ENCODE measurements at regions not wholly inside any gene's neighbourhood (a gene's known extent, or its start where the extent isn't known, plus 50 kb on each side); places are given as distances from the start of the nearest gene placed in this dataset.

DNA sequence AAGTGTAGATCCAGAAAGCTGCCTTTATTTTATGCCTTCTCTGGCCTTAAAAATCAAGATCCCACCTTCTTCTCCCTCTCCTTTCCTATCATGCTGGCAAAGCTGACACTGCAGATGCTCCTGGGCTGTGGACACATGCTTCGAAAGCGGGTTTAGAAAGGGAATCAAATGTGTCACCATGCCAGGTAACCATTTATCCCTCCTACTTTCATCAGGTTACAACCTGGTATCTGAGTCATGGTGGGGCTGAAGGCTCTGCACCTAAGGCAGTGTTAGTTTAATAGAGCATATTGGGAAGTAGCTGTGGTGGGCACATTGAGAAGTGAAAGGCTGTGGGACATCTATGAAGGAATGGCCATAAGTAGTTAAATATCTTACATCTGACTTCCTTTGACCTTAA lies 69.8 kb downstream of the GJA1 start:
- TF ChIP-seq, protein P1, sequence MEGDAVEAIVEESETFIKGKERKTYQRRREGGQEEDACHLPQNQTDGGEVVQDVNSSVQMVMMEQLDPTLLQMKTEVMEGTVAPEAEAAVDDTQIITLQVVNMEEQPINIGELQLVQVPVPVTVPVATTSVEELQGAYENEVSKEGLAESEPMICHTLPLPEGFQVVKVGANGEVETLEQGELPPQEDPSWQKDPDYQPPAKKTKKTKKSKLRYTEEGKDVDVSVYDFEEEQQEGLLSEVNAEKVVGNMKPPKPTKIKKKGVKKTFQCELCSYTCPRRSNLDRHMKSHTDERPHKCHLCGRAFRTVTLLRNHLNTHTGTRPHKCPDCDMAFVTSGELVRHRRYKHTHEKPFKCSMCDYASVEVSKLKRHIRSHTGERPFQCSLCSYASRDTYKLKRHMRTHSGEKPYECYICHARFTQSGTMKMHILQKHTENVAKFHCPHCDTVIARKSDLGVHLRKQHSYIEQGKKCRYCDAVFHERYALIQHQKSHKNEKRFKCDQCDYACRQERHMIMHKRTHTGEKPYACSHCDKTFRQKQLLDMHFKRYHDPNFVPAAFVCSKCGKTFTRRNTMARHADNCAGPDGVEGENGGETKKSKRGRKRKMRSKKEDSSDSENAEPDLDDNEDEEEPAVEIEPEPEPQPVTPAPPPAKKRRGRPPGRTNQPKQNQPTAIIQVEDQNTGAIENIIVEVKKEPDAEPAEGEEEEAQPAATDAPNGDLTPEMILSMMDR (IDR thresholded peaks at IDR 0.05), result no peak
- TF ChIP-seq EZH2 (IDR thresholded peaks at IDR 0.05) (no peak), EZH2phosphoT487 (IDR thresholded peaks at IDR 0.05) (no peak)

Data from neural progenitor cell (in vitro differentiated cells).